GM23248 (cell line): ENCODE measurements at regions not wholly inside any gene's neighbourhood (a gene's known extent, or its start where the extent isn't known, plus 50 kb on each side); places are given as distances from the start of the nearest gene placed in this dataset.

ENCODE experiments used
- DNase-seq: peaks from one replicate; pipeline ENCODE4 v3.0.0-alpha.2; 2015
- H2AFZ ChIP-seq: fragments of 200-600 bp; sonication (generic); 2 replicates; pipeline ENCODE4 v1.6.1; 2016; ENCODE audit warnings: antibody characterized with exemption
- H3F3A ChIP-seq: fragments of 200-600 bp; sonication (generic); 2 replicates; pipeline ENCODE4 v1.6.1; 2016; ENCODE audit warnings: mild to moderate bottlenecking, antibody characterized with exemption, mixed run types; ENCODE audit not compliant: insufficient read depth
- H3K27ac ChIP-seq: fragments of 200-600 bp; sonication (generic); 2 replicates; pipeline ENCODE4 v1.5.1; 2016; ENCODE audit warnings: mild to moderate bottlenecking
- H3K27me3 ChIP-seq: fragments of 200-600 bp; sonication (generic); replicated peaks from 2 replicates; pipeline ENCODE4 v1.6.1; 2016; ENCODE audit warnings: mild to moderate bottlenecking; ENCODE audit not compliant: insufficient read depth
- H3K36me3 ChIP-seq: fragments of 200-600 bp; sonication (generic); 2 replicates; pipeline ENCODE4 v1.6.1; 2016; ENCODE audit warnings: low read depth, mild to moderate bottlenecking
- H3K4me1 ChIP-seq: fragments of 200-600 bp; sonication (generic); 2 replicates; pipeline ENCODE4 v1.6.1; 2016; ENCODE audit warnings: mild to moderate bottlenecking; ENCODE audit not compliant: insufficient read depth
- H3K4me2 ChIP-seq: fragments of 200-600 bp; sonication (generic); one replicate; pipeline ENCODE4 v1.6.1; 2016; ENCODE audit warnings: mild to moderate bottlenecking; ENCODE audit not compliant: unreplicated experiment
- H3K4me3 ChIP-seq: fragments of 200-600 bp; sonication (generic); 2 replicates; pipeline ENCODE4 v1.5.1; 2016; ENCODE audit warnings: mild to moderate bottlenecking
- H3K79me2 ChIP-seq: fragments of 200-600 bp; sonication (generic); 2 replicates; pipeline ENCODE4 v1.6.1; 2016; ENCODE audit warnings: mild to moderate bottlenecking; ENCODE audit not compliant: insufficient read depth
- H3K9ac ChIP-seq: fragments of 200-600 bp; sonication (generic); 2 replicates; pipeline ENCODE4 v1.6.1; 2016; ENCODE audit warnings: mild to moderate bottlenecking
- H3K9me2 ChIP-seq: fragments of 200-600 bp; sonication (generic); 2 replicates; pipeline ENCODE4 v1.6.1; 2016; ENCODE audit warnings: mixed run types, mild to moderate bottlenecking, moderate library complexity; ENCODE audit not compliant: insufficient read depth
- H3K9me3 ChIP-seq: fragments of 200-600 bp; sonication (generic); one replicate; pipeline ENCODE4 v1.6.1; 2017; ENCODE audit warnings: low read depth
- H4K20me1 ChIP-seq: fragments of 200-600 bp; sonication (generic); 2 replicates; pipeline ENCODE4 v1.6.0; 2016; ENCODE audit not compliant: insufficient read depth
- EZH2 ChIP-seq: fragments of 200-600 bp; sonication (generic); IDR thresholded peaks from 2 replicates; pipeline ENCODE4 v1.6.1; 2018; ENCODE audit warnings: antibody characterized with exemption, mild to moderate bottlenecking; ENCODE audit not compliant: insufficient read depth, poor library complexity, severe bottlenecking
- EZH2phosphoT487 ChIP-seq: fragments of 200-600 bp; sonication (generic); IDR thresholded peaks from 2 replicates; pipeline ENCODE4 v1.6.1; 2018; ENCODE audit warnings: antibody characterized with exemption, moderate library complexity, mild to moderate bottlenecking, low read depth; ENCODE audit not compliant: insufficient read depth
- WGBS, 2 experiments: methylation state at CpG; one replicate each; pipeline ENCODE4 v1.1.6; 2015 to 2017; ENCODE audit warnings: low lambda C conversion rate in 2 of 2, low coverage in 1 of 2; ENCODE audit errors: missing lambda C conversion rate in 2 of 2; 5-methylcytosine and 5-hydroxymethylcytosine counted together
- in situ Hi-C: fragments of 300-500 bp; cut with MboI; formaldehyde crosslinking; loops from 2 replicates; pipeline ENCODE4 v1.15.0; 2020

DNA sequence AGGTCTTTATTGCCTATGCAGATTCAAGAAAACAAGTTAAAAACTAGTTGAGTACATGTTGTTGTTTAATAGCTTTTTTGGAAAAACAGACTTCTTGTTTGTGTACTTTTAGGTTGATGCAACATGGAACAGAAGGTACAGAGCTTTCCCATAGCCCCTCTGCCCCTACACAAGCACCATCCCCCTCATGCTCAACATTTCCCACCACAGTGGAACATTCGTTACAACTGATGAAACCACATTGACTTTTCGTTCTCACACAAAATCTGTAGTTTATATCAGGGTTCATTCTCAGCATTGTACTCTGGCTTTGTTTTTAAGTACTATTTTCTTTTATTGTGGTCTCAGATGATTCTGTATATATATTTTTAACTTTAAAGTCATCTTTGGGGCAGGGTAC lies 1054.6 kb downstream of the NTRK3 start:
- no peaks in the 10 kb centered on the region for H4K20me1 ChIP-seq
- no peak overlapping the region for H3K9ac ChIP-seq
- H3F3A ChIP-seq = no peaks in the 10 kb centered on the region
- no peaks in the 10 kb centered on the region for H3K9me3 ChIP-seq
- TF ChIP-seq EZH2 = no peak
- H3K4me2 ChIP-seq = no peak overlapping the region
- in situ Hi-C loops = no loop called here
- no peaks in the 10 kb centered on the region for H3K79me2 ChIP-seq
- H3K27me3 ChIP-seq = no peaks in the 10 kb centered on the region
- DNase-seq = no peak
- no peak overlapping the region for H3K27ac ChIP-seq
- no peak overlapping the region for H3K4me3 ChIP-seq
- H3K4me1 ChIP-seq = no peaks in the 10 kb centered on the region
- no peaks in the 10 kb centered on the region for H3K9me2 ChIP-seq
- H2AFZ ChIP-seq = no peak overlapping the region
- H3K36me3 ChIP-seq = no peaks in the 10 kb centered on the region
- WGBS, 2 experiments = 6 to 8% methylated on average over 2 of the region's 2 CpGs

DNA sequence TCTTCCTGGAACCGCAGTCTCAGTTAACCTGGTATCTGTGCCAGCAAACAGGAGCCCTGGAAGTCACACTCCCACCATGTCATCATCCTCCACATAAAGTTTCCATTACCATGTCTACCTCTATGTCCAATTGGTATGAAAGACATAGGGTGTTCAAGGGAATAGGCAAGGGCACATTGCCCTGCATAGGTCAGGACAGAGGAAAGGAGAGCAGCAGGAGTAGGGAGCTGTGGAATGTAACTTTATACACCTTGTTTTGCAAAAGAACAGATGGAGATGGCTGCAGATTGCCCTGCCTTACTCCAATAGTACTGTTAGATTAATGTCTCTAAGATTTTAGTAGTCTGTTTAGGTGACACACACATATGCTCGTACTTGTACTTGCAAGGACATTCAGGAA lies 1056.4 kb downstream of the NTRK3 start:
- H3F3A ChIP-seq = no peaks in the 10 kb centered on the region
- H4K20me1 ChIP-seq = no peaks in the 10 kb centered on the region
- no peak overlapping the region for H3K27ac ChIP-seq
- H3K27me3 ChIP-seq = no peaks in the 10 kb centered on the region
- 12 to 20% methylated on average over 2 of the region's 2 CpGs for WGBS, 2 experiments
- no peak for TF ChIP-seq EZH2
- DNase-seq = no peak
- H3K4me2 ChIP-seq = no peak overlapping the region
- no peaks in the 10 kb centered on the region for H3K36me3 ChIP-seq
- no peaks in the 10 kb centered on the region for H3K9me2 ChIP-seq
- no peak overlapping the region for H3K9ac ChIP-seq
- no peaks in the 10 kb centered on the region for H3K79me2 ChIP-seq
- H3K4me3 ChIP-seq = no peak overlapping the region
- no peaks in the 10 kb centered on the region for H3K9me3 ChIP-seq
- in situ Hi-C loops = no loop called here
- no peak overlapping the region for H2AFZ ChIP-seq
- H3K4me1 ChIP-seq = no peaks in the 10 kb centered on the region

DNA sequence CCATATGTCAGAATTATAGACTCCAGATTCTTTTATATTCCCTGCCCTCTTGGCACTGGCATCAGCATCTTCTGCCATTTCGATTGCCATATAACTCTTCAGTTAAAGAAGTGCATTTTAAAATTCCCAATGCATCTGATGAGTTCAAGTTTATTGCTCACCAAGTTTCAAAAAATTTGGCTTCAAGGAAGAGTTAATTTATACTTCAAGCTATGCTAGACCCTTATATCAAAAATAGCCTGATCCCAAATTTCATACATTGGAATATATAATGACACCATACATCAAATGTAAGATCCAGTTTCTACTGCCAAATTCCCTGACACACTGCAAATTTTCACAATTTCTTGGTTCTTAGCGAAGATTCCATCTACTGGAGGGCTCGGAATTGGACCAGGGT lies 1058.6 kb downstream of the NTRK3 start:
- in situ Hi-C loops = no loop called here
- no peak for DNase-seq
- no peak for TF ChIP-seq EZH2
- no peak for TF ChIP-seq EZH2phosphoT487

DNA sequence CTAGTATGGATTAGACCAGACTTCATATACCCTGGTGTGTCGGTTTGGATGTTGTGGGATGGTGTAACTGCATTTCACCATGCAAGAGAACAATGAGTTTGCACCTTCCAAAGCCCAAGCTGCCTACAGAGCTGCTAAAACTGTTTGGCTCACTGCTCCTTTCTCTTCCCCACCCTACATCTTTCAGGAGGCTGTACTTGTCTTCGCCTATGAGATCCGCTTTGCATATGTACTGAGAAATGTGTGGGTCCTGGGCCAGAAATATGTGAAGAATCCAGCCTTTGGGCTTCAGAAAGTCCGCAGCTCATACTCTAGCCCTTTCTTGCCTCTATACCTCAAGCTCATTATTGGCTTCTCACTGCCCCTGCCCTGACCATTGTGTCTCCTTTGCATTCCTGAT lies 1060.0 kb downstream of the NTRK3 start:
- in situ Hi-C loops = no loop called here
- no peak overlapping the region for H3K9ac ChIP-seq
- H3K79me2 ChIP-seq = no peaks in the 10 kb centered on the region
- no peaks in the 10 kb centered on the region for H3K36me3 ChIP-seq
- WGBS, 2 experiments = 28 to 30% methylated on average over 4 of the region's 4 CpGs
- H3K4me2 ChIP-seq = no peak overlapping the region
- no peaks in the 10 kb centered on the region for H3K9me2 ChIP-seq
- H2AFZ ChIP-seq = no peak overlapping the region
- no peak overlapping the region for H3K27ac ChIP-seq
- H3F3A ChIP-seq = no peaks in the 10 kb centered on the region
- H4K20me1 ChIP-seq = no peaks in the 10 kb centered on the region
- TF ChIP-seq EZH2 = no peak
- TF ChIP-seq EZH2phosphoT487 = no peak
- DNase-seq = no peak
- H3K4me3 ChIP-seq = no peak overlapping the region
- no peaks in the 10 kb centered on the region for H3K9me3 ChIP-seq
- H3K27me3 ChIP-seq = no peaks in the 10 kb centered on the region
- H3K4me1 ChIP-seq = no peaks in the 10 kb centered on the region

More for the DNA sequence above, 1058.6 kb downstream of the NTRK3 start:
- Histone ChIP-seq H3K4me3 (no peak overlapping the region), H3F3A (no peaks in the 10 kb centered on the region), H3K27ac (no peak overlapping the region), H2AFZ (no peak overlapping the region), H3K79me2 (no peaks in the 10 kb centered on the region), H4K20me1 (no peaks in the 10 kb centered on the region), H3K27me3 (no peaks in the 10 kb centered on the region), H3K4me1 (no peaks in the 10 kb centered on the region), H3K36me3 (no peaks in the 10 kb centered on the region), H3K4me2 (no peak overlapping the region), H3K9me2 (no peaks in the 10 kb centered on the region), H3K9ac (no peak overlapping the region), H3K9me3 (no peaks in the 10 kb centered on the region)
- 16 to 19% methylated on average over 3 of the region's 3 CpGs for WGBS, 2 experiments

DNA sequence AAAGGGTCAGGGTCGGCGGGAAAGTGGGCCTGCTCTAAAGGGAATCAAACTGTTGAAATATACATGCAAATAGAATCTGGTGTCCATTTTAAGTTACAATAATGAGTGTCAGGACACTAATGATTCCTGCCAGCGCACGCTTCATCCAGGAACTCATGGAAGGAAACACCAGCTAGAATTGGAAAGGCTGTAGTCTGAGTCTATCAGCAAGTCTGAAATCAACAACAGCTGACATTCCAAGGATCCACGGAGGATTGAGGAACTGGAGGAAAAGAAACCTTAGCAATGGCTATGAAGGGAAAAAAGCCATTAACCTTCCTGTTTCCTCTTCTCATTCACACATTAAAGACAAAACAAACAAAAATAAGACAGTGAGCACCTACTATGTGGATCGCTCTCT lies 1063.1 kb downstream of the NTRK3 start:
- Histone ChIP-seq H3K4me1 (no peaks in the 10 kb centered on the region), H3K27ac (no peak overlapping the region), H3K4me2 (no peak overlapping the region), H3F3A (no peaks in the 10 kb centered on the region), H3K9ac (no peak overlapping the region), H3K9me2 (no peaks in the 10 kb centered on the region), H3K9me3 (no peaks in the 10 kb centered on the region), H3K4me3 (no peak overlapping the region), H3K79me2 (no peaks in the 10 kb centered on the region), H3K27me3 (no peaks in the 10 kb centered on the region), H2AFZ (no peak overlapping the region), H4K20me1 (no peaks in the 10 kb centered on the region), H3K36me3 (no peaks in the 10 kb centered on the region)
- in situ Hi-C loops = no loop called here
- TF ChIP-seq EZH2 (no peak), EZH2phosphoT487 (no peak)
- no peak for DNase-seq
- 17 to 19% methylated on average over 6 of the region's 6 CpGs for WGBS, 2 experiments
